SK-N-SH treated with all-trans-retinoic acid at 6 μM for 48 hours (cell line): ENCODE measurements at regions not wholly inside any gene's neighbourhood (a gene's known extent, or its start where the extent isn't known, plus 50 kb on each side); places are given as distances from the start of the nearest gene placed in this dataset.
"Not testable (repeated sequence)": the region's sequence is repeated elsewhere in the genome, so short reads cannot be mapped to it uniquely, and the experiment has no call there.

Source experiments
- ATAC-seq: fragments of 200-7000 bp; cut with Tn5 transposase; 3 replicates; pipeline ENCODE4 v1.9.1; 2020; ENCODE audit warnings: mild to moderate bottlenecking, moderate library complexity
- ARNTL ChIP-seq: fragments of 450-650 bp; formaldehyde crosslinking; IDR thresholded peaks from 2 replicates; pipeline ENCODE4 v1.5.0; 2020; ENCODE audit warnings: low read depth, mild to moderate bottlenecking, moderate library complexity, borderline replicate concordance
- BACH2 ChIP-seq: fragments of 250-450 bp; sonication (Bioruptor Pico); IDR thresholded peaks from 2 replicates; pipeline ENCODE4 v1.9.0; 2021; ENCODE audit warnings: mild to moderate bottlenecking, borderline replicate concordance
- CSDC2 ChIP-seq: fragments of 250-450 bp; sonication (Bioruptor Pico); IDR thresholded peaks from 2 replicates; pipeline ENCODE4 v1.5.0; 2020; ENCODE audit warnings: mild to moderate bottlenecking, moderate library complexity
- GLIS3 ChIP-seq: fragments of 250-450 bp; sonication (Bioruptor Pico); IDR thresholded peaks from 2 replicates; pipeline ENCODE4 v1.5.0; 2020; ENCODE audit warnings: mild to moderate bottlenecking, moderate library complexity
- ISL1 ChIP-seq: fragments of 250-450 bp; sonication (Bioruptor Pico); IDR thresholded peaks from 2 replicates; pipeline ENCODE4 v2.1.2; 2022; ENCODE audit warnings: mild to moderate bottlenecking, moderate library complexity
- OSR1 ChIP-seq: fragments of 250-450 bp; sonication (Bioruptor Pico); IDR thresholded peaks from 2 replicates; pipeline ENCODE4 v1.8.0; 2022; ENCODE audit warnings: moderate library complexity, mild to moderate bottlenecking, inconsistent platforms
- RARB ChIP-seq: fragments of 250-450 bp; sonication (Bioruptor Pico); IDR thresholded peaks from 2 replicates; pipeline ENCODE4 v1.8.0; 2021; ENCODE audit warnings: mild to moderate bottlenecking, moderate library complexity
- TCF4 ChIP-seq: fragments of 250-450 bp; sonication (Bioruptor Pico); IDR thresholded peaks from 2 replicates; pipeline ENCODE4 v1.8.0; 2021; ENCODE audit warnings: mild to moderate bottlenecking, moderate library complexity, borderline replicate concordance
- TOX ChIP-seq: fragments of 250-450 bp; sonication (Bioruptor Pico); IDR thresholded peaks from 2 replicates; pipeline ENCODE4 v1.8.0; 2021; ENCODE audit warnings: mild to moderate bottlenecking, moderate library complexity, borderline replicate concordance
- ZC3H10 ChIP-seq: fragments of 250-450 bp; sonication (Bioruptor Pico); IDR thresholded peaks from 2 replicates; pipeline ENCODE4 v1.5.1; 2021; ENCODE audit warnings: mild to moderate bottlenecking, moderate library complexity
- ZFP3 ChIP-seq: fragments of 250-450 bp; sonication (Bioruptor Pico); IDR thresholded peaks from 2 replicates; pipeline ENCODE4 v1.5.0; 2020; ENCODE audit warnings: mild to moderate bottlenecking, moderate library complexity
- ZNF565 ChIP-seq: fragments of 450-650 bp; formaldehyde crosslinking; conservative IDR thresholded peaks from 2 replicates; pipeline ENCODE4 v1.5.0; 2020; ENCODE audit warnings: low read depth, mild to moderate bottlenecking, moderate library complexity
- ZNF70 ChIP-seq: fragments of 450-650 bp; formaldehyde crosslinking; IDR thresholded peaks from 2 replicates; pipeline ENCODE4 v1.5.0; 2020; ENCODE audit warnings: mild to moderate bottlenecking, moderate library complexity
- ZNF8 ChIP-seq: fragments of 450-650 bp; formaldehyde crosslinking; IDR thresholded peaks from 2 replicates; pipeline ENCODE4 v1.5.0; 2020; ENCODE audit warnings: mild to moderate bottlenecking, moderate library complexity
- TF ChIP-seq, protein P1 (sequence below): fragments of 250-450 bp; sonication (Bioruptor Pico); IDR thresholded peaks from 2 replicates; pipeline ENCODE4 v1.5.1; 2020; ENCODE audit warnings: low read depth, mild to moderate bottlenecking, moderate library complexity
- TF ChIP-seq, protein P2 (sequence below): fragments of 250-450 bp; sonication (Bioruptor Pico); IDR thresholded peaks from 2 replicates; pipeline ENCODE4 v1.5.0; 2020; ENCODE audit warnings: mild to moderate bottlenecking, moderate library complexity
- TF ChIP-seq, protein P3 (sequence below): fragments of 250-450 bp; sonication (Bioruptor Pico); IDR thresholded peaks from 2 replicates; pipeline ENCODE4 v1.8.0; 2021; ENCODE audit warnings: low read depth, mild to moderate bottlenecking, moderate library complexity, borderline replicate concordance
- TF ChIP-seq, protein P4 (sequence below): fragments of 250-450 bp; sonication (Bioruptor Pico); IDR thresholded peaks from 2 replicates; pipeline ENCODE4 v1.8.0; 2020; ENCODE audit warnings: mild to moderate bottlenecking, moderate library complexity, borderline replicate concordance
- TF ChIP-seq, protein P5 (sequence below): fragments of 250-450 bp; sonication (Bioruptor Pico); IDR thresholded peaks from 2 replicates; pipeline ENCODE4 v1.5.1; 2021; ENCODE audit warnings: mild to moderate bottlenecking, moderate library complexity

DNA sequence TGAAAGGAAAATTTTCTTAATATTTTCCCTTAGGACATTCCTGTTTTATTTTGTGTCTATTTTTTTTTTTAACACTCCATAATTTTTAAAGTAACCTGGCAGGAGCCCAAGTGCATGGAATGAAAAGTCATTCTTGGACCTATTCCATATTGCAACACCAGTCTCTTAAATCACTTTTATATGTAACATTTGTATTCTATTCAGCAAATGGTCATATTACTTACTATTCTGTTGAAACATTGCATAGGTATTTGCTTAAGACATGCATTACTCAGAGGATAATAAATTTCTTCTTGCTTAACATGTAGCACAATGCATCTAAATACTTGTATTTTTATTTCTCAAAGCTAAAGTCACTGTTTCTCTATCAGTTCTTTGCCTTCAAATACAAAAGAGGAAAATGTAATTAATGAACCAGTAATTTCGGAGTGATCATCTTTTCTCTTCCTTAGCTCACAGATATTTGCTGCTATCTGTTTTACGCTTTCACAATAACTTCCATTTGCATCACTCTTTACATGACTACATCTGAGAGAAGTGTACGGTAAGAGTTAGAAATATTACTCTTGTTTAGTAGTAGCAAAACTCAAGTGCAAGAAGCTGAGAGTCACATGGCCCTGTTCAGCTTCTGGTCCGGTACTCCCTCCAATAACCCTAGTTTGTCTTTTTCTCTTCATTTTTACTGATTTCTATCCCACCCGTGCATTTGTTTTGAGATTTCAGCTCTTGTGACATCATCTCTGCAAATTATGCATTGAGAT, 394.8 kb downstream of the USP25 start:
- TF ChIP-seq, protein P1, sequence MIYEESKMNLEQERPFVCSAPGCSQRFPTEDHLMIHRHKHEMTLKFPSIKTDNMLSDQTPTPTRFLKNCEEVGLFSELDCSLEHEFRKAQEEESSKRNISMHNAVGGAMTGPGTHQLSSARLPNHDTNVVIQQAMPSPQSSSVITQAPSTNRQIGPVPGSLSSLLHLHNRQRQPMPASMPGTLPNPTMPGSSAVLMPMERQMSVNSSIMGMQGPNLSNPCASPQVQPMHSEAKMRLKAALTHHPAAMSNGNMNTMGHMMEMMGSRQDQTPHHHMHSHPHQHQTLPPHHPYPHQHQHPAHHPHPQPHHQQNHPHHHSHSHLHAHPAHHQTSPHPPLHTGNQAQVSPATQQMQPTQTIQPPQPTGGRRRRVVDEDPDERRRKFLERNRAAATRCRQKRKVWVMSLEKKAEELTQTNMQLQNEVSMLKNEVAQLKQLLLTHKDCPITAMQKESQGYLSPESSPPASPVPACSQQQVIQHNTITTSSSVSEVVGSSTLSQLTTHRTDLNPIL: 0 out of 2 replicates have a peak, but pooled peaks have one; percentile 26
- TF ChIP-seq ISL1 (CRISPR knock-in tag) (peak; percentile 87), ZFP3 (CRISPR knock-in tag) (no peak)
- no peak for ATAC-seq

DNA sequence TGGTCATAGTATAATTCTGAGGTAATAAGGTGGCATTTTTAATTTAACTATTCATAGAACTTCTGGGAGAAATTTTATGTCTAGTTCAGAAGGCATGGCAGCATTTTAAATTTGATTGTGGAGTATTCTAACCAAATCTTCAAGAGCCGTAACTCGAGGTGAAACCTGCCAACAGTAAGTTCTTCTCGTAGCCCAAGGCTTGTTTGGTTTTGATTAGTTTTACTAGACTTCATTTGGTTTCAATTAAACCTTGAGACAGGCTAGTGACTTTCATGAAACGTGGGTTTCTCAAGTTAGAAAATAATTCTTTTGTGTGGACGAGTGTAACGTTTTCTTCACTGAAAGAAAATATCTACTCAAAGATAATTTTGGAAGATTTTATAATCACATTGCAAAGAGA, 395.5 kb downstream of the USP25 start:
- no peak for TF ChIP-seq ISL1 (CRISPR knock-in tag)
- TF ChIP-seq, protein P2, sequence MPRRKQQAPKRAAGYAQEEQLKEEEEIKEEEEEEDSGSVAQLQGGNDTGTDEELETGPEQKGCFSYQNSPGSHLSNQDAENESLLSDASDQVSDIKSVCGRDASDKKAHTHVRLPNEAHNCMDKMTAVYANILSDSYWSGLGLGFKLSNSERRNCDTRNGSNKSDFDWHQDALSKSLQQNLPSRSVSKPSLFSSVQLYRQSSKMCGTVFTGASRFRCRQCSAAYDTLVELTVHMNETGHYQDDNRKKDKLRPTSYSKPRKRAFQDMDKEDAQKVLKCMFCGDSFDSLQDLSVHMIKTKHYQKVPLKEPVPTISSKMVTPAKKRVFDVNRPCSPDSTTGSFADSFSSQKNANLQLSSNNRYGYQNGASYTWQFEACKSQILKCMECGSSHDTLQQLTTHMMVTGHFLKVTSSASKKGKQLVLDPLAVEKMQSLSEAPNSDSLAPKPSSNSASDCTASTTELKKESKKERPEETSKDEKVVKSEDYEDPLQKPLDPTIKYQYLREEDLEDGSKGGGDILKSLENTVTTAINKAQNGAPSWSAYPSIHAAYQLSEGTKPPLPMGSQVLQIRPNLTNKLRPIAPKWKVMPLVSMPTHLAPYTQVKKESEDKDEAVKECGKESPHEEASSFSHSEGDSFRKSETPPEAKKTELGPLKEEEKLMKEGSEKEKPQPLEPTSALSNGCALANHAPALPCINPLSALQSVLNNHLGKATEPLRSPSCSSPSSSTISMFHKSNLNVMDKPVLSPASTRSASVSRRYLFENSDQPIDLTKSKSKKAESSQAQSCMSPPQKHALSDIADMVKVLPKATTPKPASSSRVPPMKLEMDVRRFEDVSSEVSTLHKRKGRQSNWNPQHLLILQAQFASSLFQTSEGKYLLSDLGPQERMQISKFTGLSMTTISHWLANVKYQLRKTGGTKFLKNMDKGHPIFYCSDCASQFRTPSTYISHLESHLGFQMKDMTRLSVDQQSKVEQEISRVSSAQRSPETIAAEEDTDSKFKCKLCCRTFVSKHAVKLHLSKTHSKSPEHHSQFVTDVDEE (CRISPR knock-in tag): no peak
- no peak for TF ChIP-seq RARB
- TF ChIP-seq ARNTL (CRISPR knock-in tag): no peak
- no peak for TF ChIP-seq CSDC2 (CRISPR knock-in tag)
- TF ChIP-seq GLIS3 (CRISPR knock-in tag): no peak
- no peak; the same call in 1 of the 2 replicates for TF ChIP-seq TCF4
- TF ChIP-seq, protein P3, sequence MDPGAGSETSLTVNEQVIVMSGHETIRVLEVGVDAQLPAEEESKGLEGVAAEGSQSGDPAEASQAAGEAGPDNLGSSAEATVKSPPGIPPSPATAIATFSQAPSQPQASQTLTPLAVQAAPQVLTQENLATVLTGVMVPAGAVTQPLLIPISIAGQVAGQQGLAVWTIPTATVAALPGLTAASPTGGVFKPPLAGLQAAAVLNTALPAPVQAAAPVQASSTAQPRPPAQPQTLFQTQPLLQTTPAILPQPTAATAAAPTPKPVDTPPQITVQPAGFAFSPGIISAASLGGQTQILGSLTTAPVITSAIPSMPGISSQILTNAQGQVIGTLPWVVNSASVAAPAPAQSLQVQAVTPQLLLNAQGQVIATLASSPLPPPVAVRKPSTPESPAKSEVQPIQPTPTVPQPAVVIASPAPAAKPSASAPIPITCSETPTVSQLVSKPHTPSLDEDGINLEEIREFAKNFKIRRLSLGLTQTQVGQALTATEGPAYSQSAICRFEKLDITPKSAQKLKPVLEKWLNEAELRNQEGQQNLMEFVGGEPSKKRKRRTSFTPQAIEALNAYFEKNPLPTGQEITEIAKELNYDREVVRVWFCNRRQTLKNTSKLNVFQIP (CRISPR knock-in tag): no peak
- TF ChIP-seq OSR1 (CRISPR knock-in tag): no peak
- TF ChIP-seq ZC3H10 (CRISPR knock-in tag): no peak
- TF ChIP-seq ZNF70 (CRISPR knock-in tag): no peak
- ATAC-seq: no peak

DNA sequence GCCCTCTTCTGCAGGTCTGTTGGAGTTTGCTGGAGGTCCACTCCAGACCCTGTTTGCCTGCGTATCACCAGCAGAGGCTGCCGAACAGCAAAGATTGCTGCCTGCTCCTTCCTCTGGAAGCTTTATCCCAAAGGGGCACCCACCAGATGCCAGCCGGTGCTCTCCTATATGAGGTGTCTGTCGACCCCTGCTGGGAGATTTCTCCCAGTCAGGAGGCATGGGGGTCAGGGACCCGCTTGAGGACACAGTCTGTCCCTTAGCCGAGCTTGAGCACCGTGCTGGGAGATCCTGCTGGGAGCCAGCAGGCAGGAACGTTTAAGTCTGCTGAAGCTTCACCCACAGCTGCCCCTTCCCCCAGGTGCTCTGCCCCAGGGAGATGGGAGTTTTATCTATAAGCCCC, 402.7 kb downstream of the USP25 start:
- ATAC-seq: not testable (repeated sequence)

DNA sequence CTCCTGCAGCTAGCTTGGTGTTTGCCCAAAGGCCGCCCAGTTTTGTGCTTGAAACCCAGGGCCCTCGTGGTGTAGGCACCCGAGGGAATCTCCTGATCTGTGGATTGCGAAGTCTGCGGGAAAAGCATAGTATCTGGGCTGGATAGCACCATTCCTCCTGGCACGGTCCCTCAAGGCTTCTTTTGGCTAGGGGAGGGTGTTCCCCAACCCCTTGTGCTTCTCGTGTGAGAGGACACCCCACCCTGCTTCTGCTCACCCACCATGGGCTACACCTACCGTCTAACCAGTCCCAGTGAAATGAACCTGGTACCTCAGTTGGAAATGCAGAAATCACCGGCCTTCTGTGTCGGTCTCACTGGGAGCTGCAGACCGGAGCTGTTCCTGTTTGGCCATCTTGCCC, 403.5 kb downstream of the USP25 start:
- ATAC-seq: no peak
- TF ChIP-seq ZNF565 (CRISPR knock-in tag): no peak
- TF ChIP-seq, protein P4, sequence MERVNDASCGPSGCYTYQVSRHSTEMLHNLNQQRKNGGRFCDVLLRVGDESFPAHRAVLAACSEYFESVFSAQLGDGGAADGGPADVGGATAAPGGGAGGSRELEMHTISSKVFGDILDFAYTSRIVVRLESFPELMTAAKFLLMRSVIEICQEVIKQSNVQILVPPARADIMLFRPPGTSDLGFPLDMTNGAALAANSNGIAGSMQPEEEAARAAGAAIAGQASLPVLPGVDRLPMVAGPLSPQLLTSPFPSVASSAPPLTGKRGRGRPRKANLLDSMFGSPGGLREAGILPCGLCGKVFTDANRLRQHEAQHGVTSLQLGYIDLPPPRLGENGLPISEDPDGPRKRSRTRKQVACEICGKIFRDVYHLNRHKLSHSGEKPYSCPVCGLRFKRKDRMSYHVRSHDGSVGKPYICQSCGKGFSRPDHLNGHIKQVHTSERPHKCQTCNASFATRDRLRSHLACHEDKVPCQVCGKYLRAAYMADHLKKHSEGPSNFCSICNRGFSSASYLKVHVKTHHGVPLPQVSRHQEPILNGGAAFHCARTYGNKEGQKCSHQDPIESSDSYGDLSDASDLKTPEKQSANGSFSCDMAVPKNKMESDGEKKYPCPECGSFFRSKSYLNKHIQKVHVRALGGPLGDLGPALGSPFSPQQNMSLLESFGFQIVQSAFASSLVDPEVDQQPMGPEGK (CRISPR knock-in tag): no peak
- TF ChIP-seq, protein P3 (CRISPR knock-in tag): no peak

DNA sequence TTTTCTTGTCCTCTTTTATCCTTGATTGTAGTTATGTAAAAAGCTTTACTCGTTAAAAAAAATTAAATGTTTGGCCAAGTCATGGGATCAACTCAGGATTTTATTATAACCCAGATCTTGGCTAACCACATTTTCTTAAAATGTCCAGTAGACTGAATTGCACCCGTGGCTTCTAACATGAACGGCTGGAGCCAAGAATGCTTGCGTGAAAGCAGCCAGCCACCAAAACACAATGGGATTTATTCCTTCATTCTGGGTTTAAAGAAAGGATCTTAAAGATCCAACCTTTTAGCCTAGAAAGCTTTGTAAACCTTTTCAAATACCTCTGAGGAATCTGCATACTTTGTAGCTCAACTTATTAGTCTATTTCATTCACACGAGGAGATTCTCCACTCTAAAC, 404.4 kb downstream of the USP25 start:
- no peak for ATAC-seq
- TF ChIP-seq CSDC2 (CRISPR knock-in tag) (no peak), GLIS3 (CRISPR knock-in tag) (no peak), ZNF8 (CRISPR knock-in tag) (no peak), BACH2 (CRISPR knock-in tag) (no peak), ZNF565 (CRISPR knock-in tag) (no peak), ARNTL (CRISPR knock-in tag) (no peak), ISL1 (CRISPR knock-in tag) (no peak), OSR1 (CRISPR knock-in tag) (no peak), TOX (CRISPR knock-in tag) (no peak)
- TF ChIP-seq, protein P3 (CRISPR knock-in tag): no peak
- TF ChIP-seq, protein P5, sequence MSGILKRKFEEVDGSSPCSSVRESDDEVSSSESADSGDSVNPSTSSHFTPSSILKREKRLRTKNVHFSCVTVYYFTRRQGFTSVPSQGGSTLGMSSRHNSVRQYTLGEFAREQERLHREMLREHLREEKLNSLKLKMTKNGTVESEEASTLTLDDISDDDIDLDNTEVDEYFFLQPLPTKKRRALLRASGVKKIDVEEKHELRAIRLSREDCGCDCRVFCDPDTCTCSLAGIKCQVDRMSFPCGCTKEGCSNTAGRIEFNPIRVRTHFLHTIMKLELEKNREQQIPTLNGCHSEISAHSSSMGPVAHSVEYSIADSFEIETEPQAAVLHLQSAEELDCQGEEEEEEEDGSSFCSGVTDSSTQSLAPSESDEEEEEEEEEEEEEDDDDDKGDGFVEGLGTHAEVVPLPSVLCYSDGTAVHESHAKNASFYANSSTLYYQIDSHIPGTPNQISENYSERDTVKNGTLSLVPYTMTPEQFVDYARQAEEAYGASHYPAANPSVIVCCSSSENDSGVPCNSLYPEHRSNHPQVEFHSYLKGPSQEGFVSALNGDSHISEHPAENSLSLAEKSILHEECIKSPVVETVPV (CRISPR knock-in tag): no peak
- TF ChIP-seq, protein P1: no peak
